Neuronal stem cell (in vitro differentiated cells): ENCODE measurements at regions not wholly inside any gene's neighbourhood (a gene's known extent, or its start where the extent isn't known, plus 50 kb on each side); places are given as distances from the start of the nearest gene placed in this dataset.
"Not testable (repeated sequence)": the region's sequence is repeated elsewhere in the genome, so short reads cannot be mapped to it uniquely, and the experiment has no call there.

ENCODE experiments used
- DNase-seq: peaks from one replicate; pipeline ENCODE4 v3.0.0-alpha.2; 2013; ENCODE audit warnings: low spot score
- H2AFZ ChIP-seq: one replicate; pipeline ENCODE4 v1.6.1; 2013; ENCODE audit warnings: mild to moderate bottlenecking, low read length, inconsistent platforms
- H2AK5ac ChIP-seq: 2 replicates; pipeline ENCODE4 v1.6.1; 2013; ENCODE audit warnings: low read depth, mild to moderate bottlenecking, inconsistent platforms, low read length, moderate library complexity, mixed read lengths
- H2BK120ac ChIP-seq: 2 replicates; pipeline ENCODE4 v1.6.1; 2013; ENCODE audit warnings: low read depth, mild to moderate bottlenecking, inconsistent platforms, low read length, moderate library complexity, mixed read lengths
- H2BK12ac ChIP-seq: one replicate; pipeline ENCODE4 v1.6.1; 2013; ENCODE audit warnings: low read length, inconsistent platforms
- H2BK15ac ChIP-seq: 2 replicates; pipeline ENCODE4 v1.6.1; 2013; ENCODE audit warnings: mild to moderate bottlenecking, low read length, inconsistent platforms, mixed read lengths
- H2BK5ac ChIP-seq: one replicate; pipeline ENCODE4 v1.6.1; 2013; ENCODE audit warnings: inconsistent platforms, mild to moderate bottlenecking, low read length, moderate library complexity
- H3K14ac ChIP-seq: one replicate; pipeline ENCODE4 v1.6.1; 2013; ENCODE audit warnings: low read length, inconsistent platforms
- H3K18ac ChIP-seq: 2 replicates; pipeline ENCODE4 v1.6.1; 2013; ENCODE audit warnings: low read length, inconsistent platforms
- H3K23ac ChIP-seq: 2 replicates; pipeline ENCODE4 v1.6.1; 2013; ENCODE audit warnings: low read depth, mild to moderate bottlenecking, mixed read lengths, low read length, inconsistent platforms; ENCODE audit not compliant: poor library complexity
- H3K27ac ChIP-seq: replicated peaks from 3 replicates; pipeline ENCODE4 v1.5.1; 2013; ENCODE audit warnings: low read length, inconsistent platforms
- H3K27me3 ChIP-seq, 3 experiments: 2 replicates each; pipeline ENCODE4 v1.6.1; 2013; ENCODE audit warnings: low read length in 3 of 3, mild to moderate bottlenecking in 2 of 3, inconsistent platforms in 1 of 3, low read depth in 1 of 3, mixed read lengths in 1 of 3, moderate library complexity in 1 of 3; ENCODE audit not compliant: control insufficient read depth in 3 of 3, insufficient read depth in 3 of 3
- H3K36me3 ChIP-seq, 2 donors: replicated peaks in 1 of 2; 2 replicates each; pipeline ENCODE4 v1.6.1; 2013; ENCODE audit warnings: low read length in 2 of 2; ENCODE audit not compliant: control insufficient read depth in 2 of 2, insufficient read depth in 2 of 2
- H3K4ac ChIP-seq: 2 replicates; pipeline ENCODE4 v1.6.1; 2013; ENCODE audit warnings: inconsistent platforms, mild to moderate bottlenecking, low read length, moderate library complexity
- H3K4me1 ChIP-seq, 2 donors: 1 replicate in 1 of 2; 2 replicates in 1 of 2; pipeline ENCODE4 v1.6.1; 2013; ENCODE audit warnings: low read length in 2 of 2, low read depth in 1 of 2; ENCODE audit not compliant: control insufficient read depth in 2 of 2, insufficient read depth in 1 of 2
- H3K4me2 ChIP-seq: one replicate; pipeline ENCODE4 v1.6.1; 2013; ENCODE audit warnings: mild to moderate bottlenecking, low read length, inconsistent platforms; ENCODE audit not compliant: insufficient read depth, poor library complexity, severe bottlenecking
- H3K4me3 ChIP-seq, 2 donors: 2 replicates each; pipeline ENCODE4 v1.5.1; 2013; ENCODE audit warnings: low read length in 2 of 2, mild to moderate bottlenecking in 2 of 2, inconsistent platforms in 1 of 2, moderate library complexity in 1 of 2
- H3K79me1 ChIP-seq: one replicate; pipeline ENCODE4 v1.6.1; 2013; ENCODE audit warnings: low read depth, mild to moderate bottlenecking, inconsistent platforms, low read length, moderate library complexity
- H3K9ac ChIP-seq: one replicate; pipeline ENCODE4 v1.6.1; 2013; ENCODE audit warnings: mild to moderate bottlenecking, low read depth, low read length, inconsistent platforms; ENCODE audit not compliant: poor library complexity
- H3K9me3 ChIP-seq, 2 donors: replicated peaks in 1 of 2; 2 replicates each; pipeline versions ENCODE3 to v1.6.1; 2013; ENCODE audit warnings: low read length in 2 of 2, mild to moderate bottlenecking in 2 of 2, inconsistent platforms in 1 of 2, low read depth in 1 of 2, mixed read lengths in 1 of 2, moderate library complexity in 1 of 2; ENCODE audit not compliant: control insufficient read depth in 2 of 2, insufficient read depth in 1 of 2
- H4K8ac ChIP-seq: one replicate; pipeline ENCODE4 v1.6.1; 2013; ENCODE audit warnings: low read depth, mild to moderate bottlenecking, inconsistent platforms, low read length, moderate library complexity
- H4K91ac ChIP-seq: one replicate; pipeline ENCODE4 v1.6.1; 2013; ENCODE audit warnings: low read length, low read depth, mild to moderate bottlenecking, inconsistent platforms; ENCODE audit not compliant: poor library complexity
- WGBS, 2 donors: extraction: QIAGEN DNeasy Blood & Tissue Kit; methylation state at CpG; one replicate each; pipeline ENCODE4 v1.1.7; 2013; ENCODE audit warnings: missing lambda C conversion rate in 2 of 2, mixed read lengths in 1 of 2; ENCODE audit not compliant: insufficient read length in 2 of 2, insufficient replicate concordance in 1 of 2; ENCODE audit errors: extremely low coverage in 2 of 2; 5-methylcytosine and 5-hydroxymethylcytosine counted together

GRCh38 chr13:100773429-100773828 lies 98.8 kb upstream of the TMTC4 start:
- no peak overlapping the region for H2BK5ac ChIP-seq
- no peak overlapping the region for H2BK120ac ChIP-seq
- H2BK15ac ChIP-seq, result no peak overlapping the region
- no peak overlapping the region for H2AK5ac ChIP-seq
- H3K4me3 ChIP-seq, result no peak overlapping the region
- no peak for DNase-seq
- no peaks in the 10 kb centered on the region for H3K27me3 ChIP-seq
- no peak overlapping the region for H3K27ac ChIP-seq
- no peak overlapping the region for H3K14ac ChIP-seq
- no peak overlapping the region for H2AFZ ChIP-seq
- no peak overlapping the region for H3K18ac ChIP-seq
- H3K4ac ChIP-seq, result no peak overlapping the region
- no peak overlapping the region for H3K9ac ChIP-seq
- H3K79me1 ChIP-seq, result no peaks in the 10 kb centered on the region
- H3K4me1 ChIP-seq, result no peaks in the 10 kb centered on the region
- no peak overlapping the region for H4K91ac ChIP-seq
- no peak overlapping the region for H2BK12ac ChIP-seq
- WGBS, 2 donors, result no CpG with 5 or more reads among the region's 3 CpGs
- no peak overlapping the region for H3K23ac ChIP-seq
- no peaks in the 10 kb centered on the region for H3K36me3 ChIP-seq
- H4K8ac ChIP-seq, result no peak overlapping the region
- peaks cover 0 to 5% of the 10 kb centered on the region in 2 donors for H3K9me3 ChIP-seq
- no peak overlapping the region for H3K4me2 ChIP-seq

DNA sequence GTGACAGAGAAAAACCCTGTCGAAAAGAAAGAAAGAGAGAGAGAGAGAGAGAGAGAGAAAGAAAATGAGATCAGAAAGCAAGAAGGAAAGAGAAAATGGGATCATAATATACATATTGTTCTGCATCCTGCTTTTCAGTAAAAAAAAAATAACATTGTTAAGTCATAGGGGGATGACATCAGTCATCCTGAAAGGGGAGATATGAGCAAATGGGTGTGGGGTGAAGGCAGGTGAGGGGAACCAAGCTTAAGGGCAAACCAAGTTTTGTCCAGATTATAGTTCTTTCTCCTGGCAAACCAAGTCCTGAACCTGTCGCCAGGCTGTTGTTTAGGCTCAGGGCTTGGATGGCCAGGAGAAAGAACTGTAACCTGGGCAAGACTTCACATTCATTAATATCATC lies 92.6 kb upstream of the TMTC4 start:
- Histone ChIP-seq H3K27me3 (no peaks in the 10 kb centered on the region), H2BK15ac (no peak overlapping the region), H3K27ac (no peak overlapping the region), H3K4ac (no peak overlapping the region), H3K4me2 (no peak overlapping the region), H4K8ac (no peak overlapping the region), H3K23ac (no peak overlapping the region), H3K9me3 (peaks cover 2 to 8% of the 10 kb centered on the region in 2 donors), H3K9ac (no peak overlapping the region), H2AK5ac (no peak overlapping the region), H3K4me1 (peaks cover 2% of the 10 kb centered on the region in 2 donors), H4K91ac (no peak overlapping the region), H3K14ac (no peak overlapping the region), H2AFZ (no peak overlapping the region), H2BK12ac (no peak overlapping the region), H2BK5ac (no peak overlapping the region), H2BK120ac (no peak overlapping the region), H3K36me3 (no peaks in the 10 kb centered on the region), H3K4me3 (no peak overlapping the region), H3K18ac (no peak overlapping the region), H3K79me1 (no peaks in the 10 kb centered on the region)
- DNase-seq, result no peak
- WGBS, 2 donors, result no CpG with 5 or more reads among the region's 2 CpGs

GRCh38 chr13:100766570-100766969 lies 92.0 kb upstream of the TMTC4 start:
- H3K18ac ChIP-seq, H3K23ac ChIP-seq, H3K4me1 ChIP-seq, H2BK15ac ChIP-seq, H2BK5ac ChIP-seq, H3K79me1 ChIP-seq, H3K4me2 ChIP-seq, H3K14ac ChIP-seq, DNase-seq, H3K4me3 ChIP-seq, H3K9me3 ChIP-seq, H3K27me3 ChIP-seq, H2AK5ac ChIP-seq, H2BK12ac ChIP-seq, H3K9ac ChIP-seq, H4K91ac ChIP-seq, H3K36me3 ChIP-seq, H3K4ac ChIP-seq, H4K8ac ChIP-seq, H2BK120ac ChIP-seq, H2AFZ ChIP-seq, H3K27ac ChIP-seq: not testable (repeated sequence)
- no CpG with 5 or more reads among the region's 4 CpGs for WGBS, 2 donors

GRCh38 chr13:100764937-100765336 lies 90.3 kb upstream of the TMTC4 start:
- no peak overlapping the region for H2AK5ac ChIP-seq
- no peaks in the 10 kb centered on the region for H3K27me3 ChIP-seq
- WGBS, 2 donors, result no CpG with 5 or more reads among the region's 9 CpGs
- no peak overlapping the region for H2BK12ac ChIP-seq
- no peak for DNase-seq
- H3K23ac ChIP-seq, result no peak overlapping the region
- H4K91ac ChIP-seq, result no peak overlapping the region
- peaks cover 2 to 4% of the 10 kb centered on the region in 2 donors for H3K9me3 ChIP-seq
- H3K4ac ChIP-seq, result no peak overlapping the region
- no peak overlapping the region for H2BK5ac ChIP-seq
- no peak overlapping the region for H3K9ac ChIP-seq
- H3K27ac ChIP-seq, result no peak overlapping the region
- peaks cover 2% of the 10 kb centered on the region in 2 donors for H3K4me1 ChIP-seq
- no peak overlapping the region for H2BK15ac ChIP-seq
- no peak overlapping the region for H3K4me3 ChIP-seq
- no peak overlapping the region for H4K8ac ChIP-seq
- H3K18ac ChIP-seq, result no peak overlapping the region
- no peak overlapping the region for H2BK120ac ChIP-seq
- H3K79me1 ChIP-seq, result no peaks in the 10 kb centered on the region
- no peak overlapping the region for H3K4me2 ChIP-seq
- H2AFZ ChIP-seq, result no peak overlapping the region
- H3K14ac ChIP-seq, result no peak overlapping the region
- H3K36me3 ChIP-seq, result no peaks in the 10 kb centered on the region
